ENCODE measurements at regions not wholly inside any gene's neighbourhood (a gene's known extent, or its start where the extent isn't known, plus 50 kb on each side); places are given as distances from the start of the nearest gene placed in this dataset.

- Mint-ChIP-seq H3K27me3 (peaks cover 20% of the 10 kb centered on the region), H3K27ac (no peak overlapping the region), H3K4me3 (no peak overlapping the region), H3K4me1 (peaks cover 5% of the 10 kb centered on the region), H3K9me3 (no peaks in the 10 kb centered on the region), H3K36me3 (ENCODE audit: low read depth) (no peaks in the 10 kb centered on the region)
- CTCF ChIA-PET: no interaction called here
- DNase-seq (no peak), ATAC-seq (ENCODE audit: low read depth) (no peak)
- no peak for TF ChIP-seq CTCF (IDR thresholded peaks at IDR 0.05)
- intact Hi-C loops (cut with micrococcal nuclease): no loop called here
- POLR2A ChIA-PET: no interaction called here
These were observed 124.0 kb upstream of the FNDC3A start for GRCh38 chr13:48851707-48852106.

GRCh38 chr13:48852911-48853727 lies 122.6 kb upstream of the FNDC3A start:
- Mint-ChIP-seq H3K27me3 (peaks cover 19% of the 10 kb centered on the region), H3K36me3 (ENCODE audit: low read depth) (no peaks in the 10 kb centered on the region), H3K4me1 (peaks cover 5% of the 10 kb centered on the region), H3K27ac (no peak overlapping the region), H3K4me3 (no peak overlapping the region), H3K9me3 (no peaks in the 10 kb centered on the region)
- DNase-seq: no peak
- ChIA-PET CTCF (no interaction called here), POLR2A (no interaction called here)
- no peak for TF ChIP-seq CTCF (IDR thresholded peaks at IDR 0.05)
- intact Hi-C loops (cut with micrococcal nuclease): no loop called here
- ATAC-seq (ENCODE audit: low read depth): no peak

GRCh38 chr13:48853728-48854102 lies 122.0 kb upstream of the FNDC3A start:
- peaks cover 19% of the 10 kb centered on the region for H3K27me3 Mint-ChIP-seq
- ChIA-PET POLR2A (no interaction called here), CTCF (no interaction called here)
- H3K9me3 Mint-ChIP-seq: no peaks in the 10 kb centered on the region
- no peak for ATAC-seq (ENCODE audit: low read depth)
- no peak for DNase-seq
- no peak for TF ChIP-seq CTCF (IDR thresholded peaks at IDR 0.05)
- no peak overlapping the region for H3K4me3 Mint-ChIP-seq
- intact Hi-C loops (cut with micrococcal nuclease): no loop called here
- H3K4me1 Mint-ChIP-seq: peaks cover 5% of the 10 kb centered on the region
- H3K36me3 Mint-ChIP-seq (ENCODE audit: low read depth): no peaks in the 10 kb centered on the region
- H3K27ac Mint-ChIP-seq: no peak overlapping the region

GRCh38 chr13:48857576-48857975 lies 118.1 kb upstream of the FNDC3A start:
- no peak for DNase-seq
- H3K4me1 Mint-ChIP-seq: peaks cover 11% of the 10 kb centered on the region
- ATAC-seq (ENCODE audit: low read depth): no peak
- H3K27me3 Mint-ChIP-seq: peaks cover 6% of the 10 kb centered on the region
- ChIA-PET CTCF (no interaction called here), POLR2A (no interaction called here)
- H3K36me3 Mint-ChIP-seq (ENCODE audit: low read depth): no peaks in the 10 kb centered on the region
- TF ChIP-seq CTCF (IDR thresholded peaks at IDR 0.05): no peak
- intact Hi-C loops (cut with micrococcal nuclease): no loop called here
- no peaks in the 10 kb centered on the region for H3K9me3 Mint-ChIP-seq
- no peak overlapping the region for H3K4me3 Mint-ChIP-seq
- H3K27ac Mint-ChIP-seq: no peak overlapping the region

- no peaks in the 10 kb centered on the region for H3K36me3 Mint-ChIP-seq (ENCODE audit: low read depth)
- ChIA-PET CTCF (no interaction called here), POLR2A (no interaction called here)
- H3K27me3 Mint-ChIP-seq: peaks cover 6% of the 10 kb centered on the region
- no peaks in the 10 kb centered on the region for H3K9me3 Mint-ChIP-seq
- no peak for TF ChIP-seq CTCF (IDR thresholded peaks at IDR 0.05)
- DNase-seq (no peak), ATAC-seq (ENCODE audit: low read depth) (no peak)
- H3K4me3 Mint-ChIP-seq: no peak overlapping the region
- H3K27ac Mint-ChIP-seq: no peak overlapping the region
- intact Hi-C loops (cut with micrococcal nuclease): no loop called here
- H3K4me1 Mint-ChIP-seq: peaks cover 11% of the 10 kb centered on the region
These were observed 117.4 kb upstream of the FNDC3A start for GRCh38 chr13:48858122-48858902.

Data from activated B cell treated with CpG ODN at 0.5 μM for 24 hours (primary cell).